ENCODE measurements at regions not wholly inside any gene's neighbourhood (a gene's known extent, or its start where the extent isn't known, plus 50 kb on each side); places are given as distances from the start of the nearest gene placed in this dataset.

DNA sequence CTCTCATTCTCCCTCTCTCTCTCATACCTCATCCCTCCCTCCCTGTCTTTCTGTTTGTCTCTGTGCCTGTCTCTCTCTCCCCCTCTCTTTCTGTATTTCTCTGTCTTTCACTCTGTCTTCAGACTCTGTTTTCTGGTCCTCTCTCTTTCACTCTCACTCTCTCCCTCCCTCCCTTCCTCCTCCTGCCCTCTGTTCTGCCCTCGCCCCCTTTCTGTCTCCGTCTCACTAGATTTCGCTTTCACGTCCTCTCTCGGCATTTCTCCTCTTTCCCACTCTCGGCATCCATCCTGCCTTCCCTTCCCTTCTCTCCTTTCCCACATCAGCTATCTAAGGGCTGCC is 183.0 kb downstream of the PHETA1 start:
- no peaks in the 10 kb centered on the region for H3K79me2 ChIP-seq (ENCODE audit: insufficient read depth, low read length)
- H3K36me3 ChIP-seq (ENCODE audit: control insufficient read depth in 1 of 2, insufficient read depth in 2 of 2, low read length in 2 of 2) = no peaks in the 10 kb centered on the region
- H3K4me2 ChIP-seq (ENCODE audit: low read length) = no peak overlapping the region
- no peaks in the 10 kb centered on the region for H3K9me3 ChIP-seq (ENCODE audit: control insufficient read depth in 1 of 2, insufficient read depth in 1 of 2, low read depth in 1 of 2, low read length in 2 of 2)
- POLR2A ChIA-PET = no interaction called here
- RAD21 ChIA-PET (ENCODE audit: low non-redundant PET in 1 of 2, low total read pairs in 2 of 2, uncharacterized antibody in 2 of 2, unreplicated experiment in 2 of 2) = no interaction called here
- H3K27me3 ChIP-seq (ENCODE audit: insufficient read depth, low read length) = peaks cover 16% of the 10 kb centered on the region; the same call in 1 of the 2 replicates
- no peaks in the 10 kb centered on the region for H3K4me1 ChIP-seq (ENCODE audit: control insufficient read depth in 1 of 2, insufficient read depth in 2 of 2, low read length in 2 of 2)
- H4K20me1 ChIP-seq (ENCODE audit: insufficient read depth) = no peaks in the 10 kb centered on the region
- no peak for DNase-seq (ENCODE audit: low read depth, low spot score)
- no peak overlapping the region for H3K4me3 ChIP-seq (replicated peaks in 1 of 2; ENCODE audit: low read depth in 1 of 2, low read length in 2 of 2)
- H3K27ac ChIP-seq (ENCODE audit: low read depth, low read length) = no peak overlapping the region
- ATAC-seq = no peak
- BruUV-seq (replicated peaks) = no TSS peak
- TF ChIP-seq JUND (IDR thresholded peaks at IDR 0.05) (no peak), SP1 (IDR thresholded peaks at IDR 0.05; ENCODE audit: low read depth) (no peak), POLR2AphosphoS5 (IDR thresholded peaks at IDR 0.05; ENCODE audit: low read depth, low read length) (no peak), ZNF274 (IDR thresholded peaks at IDR 0.05; ENCODE audit: low read depth, low read length) (no peak), SRF (IDR thresholded peaks at IDR 0.05; ENCODE audit: low read depth) (no peak), CBX3 (IDR thresholded peaks at IDR 0.05; ENCODE audit: low read depth) (no peak), RAD21 (IDR thresholded peaks at IDR 0.05; ENCODE audit: low read depth) (no peak), CEBPB (IDR thresholded peaks at IDR 0.05; ENCODE audit: low read depth) (no peak), YY1 (IDR thresholded peaks at IDR 0.05; ENCODE audit: extremely low read depth, insufficient replicate concordance, low read depth, low read length) (no peak), EZH2phosphoT487 (IDR thresholded peaks at IDR 0.05; ENCODE audit: borderline replicate concordance) (no peak), ELF1 (IDR thresholded peaks at IDR 0.05; ENCODE audit: borderline replicate concordance, low read depth) (no peak), ZFX (IDR thresholded peaks at IDR 0.05) (no peak), FOSL1 (IDR thresholded peaks at IDR 0.05; ENCODE audit: low read depth) (no peak), EZH2 (IDR thresholded peaks at IDR 0.05) (no peak)
- TF ChIP-seq, protein P1, sequence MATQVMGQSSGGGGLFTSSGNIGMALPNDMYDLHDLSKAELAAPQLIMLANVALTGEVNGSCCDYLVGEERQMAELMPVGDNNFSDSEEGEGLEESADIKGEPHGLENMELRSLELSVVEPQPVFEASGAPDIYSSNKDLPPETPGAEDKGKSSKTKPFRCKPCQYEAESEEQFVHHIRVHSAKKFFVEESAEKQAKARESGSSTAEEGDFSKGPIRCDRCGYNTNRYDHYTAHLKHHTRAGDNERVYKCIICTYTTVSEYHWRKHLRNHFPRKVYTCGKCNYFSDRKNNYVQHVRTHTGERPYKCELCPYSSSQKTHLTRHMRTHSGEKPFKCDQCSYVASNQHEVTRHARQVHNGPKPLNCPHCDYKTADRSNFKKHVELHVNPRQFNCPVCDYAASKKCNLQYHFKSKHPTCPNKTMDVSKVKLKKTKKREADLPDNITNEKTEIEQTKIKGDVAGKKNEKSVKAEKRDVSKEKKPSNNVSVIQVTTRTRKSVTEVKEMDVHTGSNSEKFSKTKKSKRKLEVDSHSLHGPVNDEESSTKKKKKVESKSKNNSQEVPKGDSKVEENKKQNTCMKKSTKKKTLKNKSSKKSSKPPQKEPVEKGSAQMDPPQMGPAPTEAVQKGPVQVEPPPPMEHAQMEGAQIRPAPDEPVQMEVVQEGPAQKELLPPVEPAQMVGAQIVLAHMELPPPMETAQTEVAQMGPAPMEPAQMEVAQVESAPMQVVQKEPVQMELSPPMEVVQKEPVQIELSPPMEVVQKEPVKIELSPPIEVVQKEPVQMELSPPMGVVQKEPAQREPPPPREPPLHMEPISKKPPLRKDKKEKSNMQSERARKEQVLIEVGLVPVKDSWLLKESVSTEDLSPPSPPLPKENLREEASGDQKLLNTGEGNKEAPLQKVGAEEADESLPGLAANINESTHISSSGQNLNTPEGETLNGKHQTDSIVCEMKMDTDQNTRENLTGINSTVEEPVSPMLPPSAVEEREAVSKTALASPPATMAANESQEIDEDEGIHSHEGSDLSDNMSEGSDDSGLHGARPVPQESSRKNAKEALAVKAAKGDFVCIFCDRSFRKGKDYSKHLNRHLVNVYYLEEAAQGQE (IDR thresholded peaks at IDR 0.05; ENCODE audit: low read depth) = no peak
- TF ChIP-seq, protein P2, sequence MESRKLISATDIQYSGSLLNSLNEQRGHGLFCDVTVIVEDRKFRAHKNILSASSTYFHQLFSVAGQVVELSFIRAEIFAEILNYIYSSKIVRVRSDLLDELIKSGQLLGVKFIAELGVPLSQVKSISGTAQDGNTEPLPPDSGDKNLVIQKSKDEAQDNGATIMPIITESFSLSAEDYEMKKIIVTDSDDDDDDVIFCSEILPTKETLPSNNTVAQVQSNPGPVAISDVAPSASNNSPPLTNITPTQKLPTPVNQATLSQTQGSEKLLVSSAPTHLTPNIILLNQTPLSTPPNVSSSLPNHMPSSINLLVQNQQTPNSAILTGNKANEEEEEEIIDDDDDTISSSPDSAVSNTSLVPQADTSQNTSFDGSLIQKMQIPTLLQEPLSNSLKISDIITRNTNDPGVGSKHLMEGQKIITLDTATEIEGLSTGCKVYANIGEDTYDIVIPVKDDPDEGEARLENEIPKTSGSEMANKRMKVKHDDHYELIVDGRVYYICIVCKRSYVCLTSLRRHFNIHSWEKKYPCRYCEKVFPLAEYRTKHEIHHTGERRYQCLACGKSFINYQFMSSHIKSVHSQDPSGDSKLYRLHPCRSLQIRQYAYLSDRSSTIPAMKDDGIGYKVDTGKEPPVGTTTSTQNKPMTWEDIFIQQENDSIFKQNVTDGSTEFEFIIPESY (IDR thresholded peaks at IDR 0.05; ENCODE audit: extremely low read depth, insufficient replicate concordance, low read length) = no peak
- TF ChIP-seq, protein P3, sequence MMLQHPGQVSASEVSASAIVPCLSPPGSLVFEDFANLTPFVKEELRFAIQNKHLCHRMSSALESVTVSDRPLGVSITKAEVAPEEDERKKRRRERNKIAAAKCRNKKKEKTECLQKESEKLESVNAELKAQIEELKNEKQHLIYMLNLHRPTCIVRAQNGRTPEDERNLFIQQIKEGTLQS (IDR thresholded peaks at IDR 0.05) = no peak
- TF ChIP-seq, protein P4, sequence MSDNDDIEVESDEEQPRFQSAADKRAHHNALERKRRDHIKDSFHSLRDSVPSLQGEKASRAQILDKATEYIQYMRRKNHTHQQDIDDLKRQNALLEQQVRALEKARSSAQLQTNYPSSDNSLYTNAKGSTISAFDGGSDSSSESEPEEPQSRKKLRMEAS (IDR thresholded peaks at IDR 0.05) = no peak
- intact Hi-C loops (cut with micrococcal nuclease) = no loop called here
- CTCF ChIA-PET = no interaction called here
- no peaks in the 10 kb centered on the region for H3K9me2 ChIP-seq (ENCODE audit: insufficient read depth)
- no peak overlapping the region for H2AFZ ChIP-seq (ENCODE audit: low read depth, low read length, poor library complexity, severe bottlenecking)
- no peak overlapping the region for H3K9ac ChIP-seq (ENCODE audit: low read length)
